Activated CD8-positive, alpha-beta T cell treated with anti-CD3 and anti-CD28 coated beads for 36 hours (primary cell): ENCODE measurements at regions not wholly inside any gene's neighbourhood (a gene's known extent, or its start where the extent isn't known, plus 50 kb on each side); places are given as distances from the start of the nearest gene placed in this dataset.
"Not testable (repeated sequence)": the region's sequence is repeated elsewhere in the genome, so short reads cannot be mapped to it uniquely, and the experiment has no call there.

Source experiments
- ATAC-seq: fragments of 200-7000 bp; cut with Tn5 transposase; one replicate; pipeline ENCODE4 v1.10.0; 2021; ENCODE audit warnings: mild to moderate bottlenecking, moderate library complexity
- CTCF ChIA-PET: fragments of 350-600 bp; sonication (Branson Sonifier 250); formaldehyde crosslinking; loops from one replicate; lab custom pipeline; 2021; ENCODE audit warnings: antibody characterized with exemption; lab: Charles Lee
- POLR2A ChIA-PET: fragments of 350-600 bp; sonication (Branson Sonifier 250); formaldehyde crosslinking; loops from one replicate; lab custom pipeline; 2021; ENCODE audit warnings: antibody characterized with exemption; lab: Charles Lee
- DNase-seq: peaks from one replicate; pipeline ENCODE4 v3.0.0-alpha.2; 2020
- H3K27ac Mint-ChIP-seq: one replicate; pipeline ENCODE4 v1.8.0; 2021; ENCODE audit warnings: mild to moderate bottlenecking, mixed read lengths
- H3K27me3 Mint-ChIP-seq: one replicate; pipeline ENCODE4 v1.8.0; 2021; ENCODE audit warnings: mixed read lengths
- H3K36me3 Mint-ChIP-seq: one replicate; pipeline ENCODE4 v1.8.0; 2021; ENCODE audit warnings: low read depth, mixed read lengths
- H3K4me1 Mint-ChIP-seq: one replicate; pipeline ENCODE4 v1.8.0; 2021; ENCODE audit warnings: low read depth, mixed read lengths
- H3K4me3 Mint-ChIP-seq: one replicate; pipeline ENCODE4 v1.8.0; 2021; ENCODE audit warnings: mild to moderate bottlenecking, moderate library complexity, mixed read lengths
- H3K9me3 Mint-ChIP-seq: one replicate; pipeline ENCODE4 v1.8.0; 2021; ENCODE audit warnings: mixed read lengths
- CTCF ChIP-seq: fragments of 200-600 bp; IDR thresholded peaks from one replicate; pipeline ENCODE4 v1.8.0; 2022; ENCODE audit warnings: antibody characterized with exemption, mild to moderate bottlenecking
- intact Hi-C: fragments of 100-400 bp; cut with micrococcal nuclease; formaldehyde crosslinking; loops from one replicate; pipeline ENCODE4 v1.10.0; 2022

GRCh38 chr4:128644693-128645654 is 164.5 kb upstream of the JADE1 start:
- H3K36me3 Mint-ChIP-seq, H3K4me1 Mint-ChIP-seq, H3K4me3 Mint-ChIP-seq, H3K27me3 Mint-ChIP-seq, DNase-seq, intact Hi-C loops, POLR2A ChIA-PET, ATAC-seq, CTCF ChIA-PET, H3K9me3 Mint-ChIP-seq, H3K27ac Mint-ChIP-seq: not testable (repeated sequence)

GRCh38 chr4:128644107-128644506 is 165.4 kb upstream of the JADE1 start:
- H3K27ac Mint-ChIP-seq, POLR2A ChIA-PET, H3K27me3 Mint-ChIP-seq, H3K4me1 Mint-ChIP-seq, ATAC-seq, intact Hi-C loops, CTCF ChIA-PET, H3K9me3 Mint-ChIP-seq, H3K36me3 Mint-ChIP-seq, H3K4me3 Mint-ChIP-seq, DNase-seq: not testable (repeated sequence)

GRCh38 chr4:128641566-128641965 is 167.9 kb upstream of the JADE1 start:
- H3K36me3 Mint-ChIP-seq, H3K9me3 Mint-ChIP-seq, intact Hi-C loops, ATAC-seq, POLR2A ChIA-PET, H3K4me1 Mint-ChIP-seq, DNase-seq, H3K27me3 Mint-ChIP-seq, CTCF ChIA-PET, H3K4me3 Mint-ChIP-seq, H3K27ac Mint-ChIP-seq: not testable (repeated sequence)

GRCh38 chr4:128639541-128640270 is 169.8 kb upstream of the JADE1 start:
- no peak for TF ChIP-seq CTCF
- H3K27ac Mint-ChIP-seq, result no peak overlapping the region
- H3K4me3 Mint-ChIP-seq, result no peak overlapping the region
- H3K36me3 Mint-ChIP-seq, result no peaks in the 10 kb centered on the region
- CTCF ChIA-PET, result no interaction called here
- no peaks in the 10 kb centered on the region for H3K4me1 Mint-ChIP-seq
- H3K27me3 Mint-ChIP-seq, result peaks cover 4% of the 10 kb centered on the region
- DNase-seq (no peak), ATAC-seq (no peak)
- no peaks in the 10 kb centered on the region for H3K9me3 Mint-ChIP-seq
- POLR2A ChIA-PET, result no interaction called here
- intact Hi-C loops, result no loop called here

GRCh38 chr4:128636906-128637305 is 172.6 kb upstream of the JADE1 start:
- Mint-ChIP-seq H3K27me3 (peaks cover 6% of the 10 kb centered on the region), H3K36me3 (no peaks in the 10 kb centered on the region), H3K9me3 (no peaks in the 10 kb centered on the region), H3K27ac (no peak overlapping the region), H3K4me3 (no peak overlapping the region), H3K4me1 (no peaks in the 10 kb centered on the region)
- ChIA-PET CTCF (no interaction called here), POLR2A (no interaction called here)
- DNase-seq, result no peak
- no peak for ATAC-seq
- intact Hi-C loops, result no loop called here
- no peak for TF ChIP-seq CTCF

GRCh38 chr4:128635955-128636560 is 173.4 kb upstream of the JADE1 start:
- Mint-ChIP-seq H3K9me3 (no peaks in the 10 kb centered on the region), H3K4me1 (no peaks in the 10 kb centered on the region), H3K27me3 (peaks cover 6% of the 10 kb centered on the region), H3K4me3 (no peak overlapping the region), H3K36me3 (no peaks in the 10 kb centered on the region), H3K27ac (no peak overlapping the region)
- ChIA-PET POLR2A (no interaction called here), CTCF (no interaction called here)
- TF ChIP-seq CTCF, result no peak
- no peak for DNase-seq
- intact Hi-C loops, result no loop called here
- no peak for ATAC-seq
